Ovary (tissue), 3 donors: ENCODE measurements at regions not wholly inside any gene's neighbourhood (a gene's known extent, or its start where the extent isn't known, plus 50 kb on each side); places are given as distances from the start of the nearest gene placed in this dataset.

Experiments used
- CTCF ChIP-seq, 3 donors: fragments of 450-650 bp in 2 of 3; fragments of 200-600 bp in 1 of 3; IDR thresholded peaks; one replicate each; pipeline versions ENCODE4 v1.5.1 to v1.8.0; 2016 to 2022; ENCODE audit warnings: antibody characterized with exemption in 3 of 3, mild to moderate bottlenecking in 1 of 3
- EP300 ChIP-seq: sonication (generic); formaldehyde crosslinking; IDR thresholded peaks from one replicate; pipeline ENCODE4 v1.6.1; 2017; ENCODE audit warnings: antibody characterized with exemption
- POLR2A ChIP-seq: fragments of 450-650 bp; IDR thresholded peaks from one replicate; pipeline ENCODE4 v1.6.1; 2017; ENCODE audit warnings: antibody characterized with exemption, mild to moderate bottlenecking, moderate library complexity
- donor health status: DM: no; HTN: no; CAD: no.

- TF ChIP-seq CTCF (IDR thresholded peaks at IDR 0.05) (no peak), EP300 (no peak), POLR2A (no peak)
These were observed 95.8 kb downstream of the RAP2B start for GRCh38 chr3:153257673-153258351.
